Neural cell (in vitro differentiated cells): ENCODE measurements at regions not wholly inside any gene's neighbourhood (a gene's known extent, or its start where the extent isn't known, plus 50 kb on each side); places are given as distances from the start of the nearest gene placed in this dataset.

ENCODE experiments used
- H2AFZ ChIP-seq: fragments of 200-600, 300-800 bp; sonication (generic), shearing (Covaris generic); 2 replicates; pipeline ENCODE4 v1.6.0; 2014; ENCODE audit warnings: low read depth, mild to moderate bottlenecking, antibody characterized with exemption, low read length, moderate library complexity
- H3F3A ChIP-seq: fragments of 200-600 bp; shearing (Covaris generic); 2 replicates; pipeline ENCODE4 v1.6.1; 2016; ENCODE audit warnings: mild to moderate bottlenecking, moderate library complexity, mixed read lengths, antibody characterized with exemption, low read length; ENCODE audit not compliant: insufficient read depth, poor library complexity, severe bottlenecking
- H3K27ac ChIP-seq: fragments of 200-600, 300-800 bp; sonication (generic), shearing (Covaris generic); 2 replicates; pipeline ENCODE4 v1.5.1; 2014; ENCODE audit warnings: mild to moderate bottlenecking, low read length, moderate library complexity
- H3K27me3 ChIP-seq: fragments of 300-800, 200-600 bp; sonication (generic), shearing (Covaris generic); 2 replicates; pipeline ENCODE4 v1.6.0; 2014; ENCODE audit warnings: mild to moderate bottlenecking, low read depth, low read length, moderate library complexity; ENCODE audit not compliant: insufficient read depth
- H3K36me3 ChIP-seq: fragments of 300-800, 200-600 bp; sonication (generic), shearing (Covaris generic); 2 replicates; pipeline ENCODE4 v1.5.1; 2014; ENCODE audit warnings: mild to moderate bottlenecking, antibody characterized with exemption, low read length, moderate library complexity; ENCODE audit not compliant: insufficient read depth
- H3K4me2 ChIP-seq: fragments of 300-800, 200-600 bp; sonication (generic), shearing (Covaris generic); 2 replicates; pipeline ENCODE4 v1.6.0; 2014; ENCODE audit warnings: mild to moderate bottlenecking, low read length
- H3K4me3 ChIP-seq: fragments of 300-800, 200-600 bp; sonication (generic), shearing (Covaris generic); 2 replicates; pipeline ENCODE4 v1.5.1; 2014; ENCODE audit warnings: mild to moderate bottlenecking, low read length, moderate library complexity
- H3K79me2 ChIP-seq: fragments of 200-600 bp; shearing (Covaris generic); replicated peaks from 2 replicates; pipeline ENCODE4 v1.6.0; 2014; ENCODE audit warnings: mild to moderate bottlenecking, low read length, moderate library complexity; ENCODE audit not compliant: insufficient read depth
- H3K9ac ChIP-seq: fragments of 300-800, 200-600 bp; sonication (generic), shearing (Covaris generic); 2 replicates; pipeline ENCODE4 v1.6.1; 2016; ENCODE audit warnings: mild to moderate bottlenecking, low read length, mixed read lengths
- H3K9me2 ChIP-seq: fragments of 200-600 bp; shearing (Covaris generic); 2 replicates; pipeline ENCODE4 v1.6.1; 2016; ENCODE audit warnings: mild to moderate bottlenecking, low read length, mixed read lengths; ENCODE audit not compliant: insufficient read depth
- H3K9me3 ChIP-seq: fragments of 200-600, 300-800 bp; sonication (generic), shearing (Covaris generic); 2 replicates; pipeline ENCODE4 v1.6.1; 2016; ENCODE audit warnings: mild to moderate bottlenecking, mixed run types, low read length, moderate library complexity, mixed read lengths
- H4K20me1 ChIP-seq: fragments of 200-600 bp; shearing (Covaris generic); 2 replicates; pipeline ENCODE4 v1.6.1; 2016; ENCODE audit warnings: mild to moderate bottlenecking, mixed run types; ENCODE audit not compliant: insufficient read depth
- CTCF ChIP-seq: fragments of 450-650 bp; IDR thresholded peaks from 2 replicates; pipeline ENCODE4 v1.5.1; 2014; ENCODE audit warnings: antibody characterized with exemption, mild to moderate bottlenecking, moderate library complexity; ENCODE audit not compliant: poor library complexity, severe bottlenecking
- EP300 ChIP-seq: fragments of 450-650 bp; conservative IDR thresholded peaks from 2 replicates; pipeline ENCODE4 v1.6.1; 2014; ENCODE audit warnings: antibody characterized with exemption, mild to moderate bottlenecking, moderate library complexity; ENCODE audit not compliant: poor library complexity, severe bottlenecking
- EZH2 ChIP-seq: fragments of 200-600, 300-800 bp; shearing (Covaris generic), sonication (generic); IDR thresholded peaks from 2 replicates; pipeline ENCODE4 v1.6.1; 2014; ENCODE audit warnings: antibody characterized with exemption, low read length, borderline replicate concordance, mild to moderate bottlenecking; ENCODE audit not compliant: insufficient read depth, poor library complexity, severe bottlenecking
- MXI1 ChIP-seq: fragments of 450-650 bp; conservative IDR thresholded peaks from 2 replicates; pipeline ENCODE4 v1.6.1; 2014; ENCODE audit warnings: antibody characterized with exemption, mild to moderate bottlenecking; ENCODE audit not compliant: poor library complexity, severe bottlenecking
- POLR2AphosphoS5 ChIP-seq: IDR thresholded peaks from 2 replicates; pipeline ENCODE4 v1.6.1; 2012
- RAD21 ChIP-seq: fragments of 450-650 bp; conservative IDR thresholded peaks from 2 replicates; pipeline ENCODE4 v1.6.1; 2014; ENCODE audit warnings: antibody characterized with exemption, mild to moderate bottlenecking, moderate library complexity
- REST ChIP-seq: IDR thresholded peaks from 2 replicates; pipeline ENCODE4 v1.6.1; 2012; ENCODE audit warnings: borderline replicate concordance
- SMC3 ChIP-seq: fragments of 450-650 bp; conservative IDR thresholded peaks from 2 replicates; pipeline ENCODE4 v1.6.1; 2014; ENCODE audit warnings: antibody characterized with exemption, mild to moderate bottlenecking, moderate library complexity; ENCODE audit not compliant: poor library complexity
- TAF1 ChIP-seq: IDR thresholded peaks from 2 replicates; pipeline ENCODE4 v1.6.1; 2012; ENCODE audit warnings: low read depth

- Histone ChIP-seq H3K27me3 (no peaks in the 10 kb centered on the region), H3K27ac (no peak overlapping the region)
Observed at GRCh38 chr12:124432376-124432775, 135.0 kb downstream of the NCOR2 start.

GRCh38 chr12:124431971-124432370 is 135.4 kb downstream of the NCOR2 start:
- Histone ChIP-seq H2AFZ (no peak overlapping the region), H3K79me2 (no peaks in the 10 kb centered on the region), H3K9me3 (no peaks in the 10 kb centered on the region), H3F3A (no peaks in the 10 kb centered on the region), H3K9me2 (no peaks in the 10 kb centered on the region), H3K4me2 (no peak overlapping the region), H3K9ac (no peak overlapping the region), H3K4me3 (no peak overlapping the region), H3K27ac (no peak overlapping the region), H4K20me1 (no peaks in the 10 kb centered on the region), H3K36me3 (no peaks in the 10 kb centered on the region), H3K27me3 (no peaks in the 10 kb centered on the region)
- TF ChIP-seq CTCF (no peak), POLR2AphosphoS5 (no peak), RAD21 (no peak), REST (no peak), SMC3 (no peak), MXI1 (no peak), TAF1 (no peak)

More at GRCh38 chr12:124432376-124432775, 135.0 kb downstream of the NCOR2 start:
- Histone ChIP-seq H3K9me2 (no peaks in the 10 kb centered on the region), H4K20me1 (no peaks in the 10 kb centered on the region), H3K79me2 (no peaks in the 10 kb centered on the region), H3K9ac (no peak overlapping the region), H3K9me3 (no peaks in the 10 kb centered on the region), H3K4me3 (no peak overlapping the region), H3K4me2 (no peak overlapping the region), H3F3A (no peaks in the 10 kb centered on the region), H2AFZ (no peak overlapping the region), H3K36me3 (no peaks in the 10 kb centered on the region)
- TF ChIP-seq MXI1, result no peak
- no peak for TF ChIP-seq SMC3
- TF ChIP-seq POLR2AphosphoS5, result no peak
- no peak for TF ChIP-seq TAF1
- no peak for TF ChIP-seq EP300
- TF ChIP-seq REST, result no peak
- no peak for TF ChIP-seq EZH2
- TF ChIP-seq CTCF, result no peak
- TF ChIP-seq RAD21, result no peak
